ENCODE measurements at regions not wholly inside any gene's neighbourhood (a gene's known extent, or its start where the extent isn't known, plus 50 kb on each side); places are given as distances from the start of the nearest gene placed in this dataset.

DNA sequence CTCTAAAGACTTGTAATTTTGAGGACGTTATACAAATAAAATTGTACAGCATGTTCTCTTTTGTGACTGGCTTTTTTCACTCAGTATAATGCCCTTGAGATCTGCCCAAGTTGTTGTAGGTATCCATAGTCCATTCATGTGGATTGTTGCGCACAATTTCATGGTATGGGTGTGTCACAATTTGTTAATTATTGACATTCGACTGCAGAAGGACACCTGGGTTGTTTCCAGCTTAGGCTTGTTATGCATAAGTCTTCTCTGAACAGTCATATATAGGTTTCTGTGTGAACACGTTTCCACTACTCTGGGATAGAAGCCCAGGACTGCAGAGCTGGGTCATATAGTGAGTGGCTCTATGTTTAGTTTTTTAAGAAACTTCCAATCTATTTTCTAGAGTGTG, 800.8 kb upstream of the SALL3 start:
- TF ChIP-seq GABPA (IDR thresholded peaks at IDR 0.05; ENCODE audit: low read depth, low read length) (no peak), GABPA (CRISPR knock-in tag; IDR thresholded peaks at IDR 0.05; ENCODE audit: low read depth) (no peak), HMG20B (CRISPR knock-in tag; conservative IDR thresholded peaks at IDR 0.05) (no peak), POLR2A (IDR thresholded peaks at IDR 0.05; ENCODE audit: insufficient read depth in 1 of 2, low read depth in 2 of 2, low read length in 2 of 2) (no peak), NR3C1 (CRISPR knock-in tag; IDR thresholded peaks at IDR 0.05) (no peak), ZBTB7A (CRISPR knock-in tag; IDR thresholded peaks at IDR 0.05) (no peak), CBX5 (CRISPR knock-in tag; IDR thresholded peaks at IDR 0.05; ENCODE audit: borderline replicate concordance) (no peak), CHD4 (IDR thresholded peaks at IDR 0.05; ENCODE audit: borderline replicate concordance, low read length) (no peak), FOXM1 (CRISPR knock-in tag; IDR thresholded peaks at IDR 0.05) (no peak), LCORL (IDR thresholded peaks at IDR 0.05) (no peak), LCORL (CRISPR knock-in tag; IDR thresholded peaks at IDR 0.05) (no peak), NFE2L1 (CRISPR knock-in tag; IDR thresholded peaks at IDR 0.05; ENCODE audit: borderline replicate concordance) (no peak), POLR2AphosphoS2 (IDR thresholded peaks at IDR 0.05; ENCODE audit: low read depth, low read length) (no peak), FLYWCH1 (CRISPR knock-in tag; IDR thresholded peaks at IDR 0.05) (no peak)
- TF ChIP-seq, protein P1, sequence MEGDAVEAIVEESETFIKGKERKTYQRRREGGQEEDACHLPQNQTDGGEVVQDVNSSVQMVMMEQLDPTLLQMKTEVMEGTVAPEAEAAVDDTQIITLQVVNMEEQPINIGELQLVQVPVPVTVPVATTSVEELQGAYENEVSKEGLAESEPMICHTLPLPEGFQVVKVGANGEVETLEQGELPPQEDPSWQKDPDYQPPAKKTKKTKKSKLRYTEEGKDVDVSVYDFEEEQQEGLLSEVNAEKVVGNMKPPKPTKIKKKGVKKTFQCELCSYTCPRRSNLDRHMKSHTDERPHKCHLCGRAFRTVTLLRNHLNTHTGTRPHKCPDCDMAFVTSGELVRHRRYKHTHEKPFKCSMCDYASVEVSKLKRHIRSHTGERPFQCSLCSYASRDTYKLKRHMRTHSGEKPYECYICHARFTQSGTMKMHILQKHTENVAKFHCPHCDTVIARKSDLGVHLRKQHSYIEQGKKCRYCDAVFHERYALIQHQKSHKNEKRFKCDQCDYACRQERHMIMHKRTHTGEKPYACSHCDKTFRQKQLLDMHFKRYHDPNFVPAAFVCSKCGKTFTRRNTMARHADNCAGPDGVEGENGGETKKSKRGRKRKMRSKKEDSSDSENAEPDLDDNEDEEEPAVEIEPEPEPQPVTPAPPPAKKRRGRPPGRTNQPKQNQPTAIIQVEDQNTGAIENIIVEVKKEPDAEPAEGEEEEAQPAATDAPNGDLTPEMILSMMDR (CRISPR knock-in tag; IDR thresholded peaks at IDR 0.05): no peak
- TF ChIP-seq, protein P2, sequence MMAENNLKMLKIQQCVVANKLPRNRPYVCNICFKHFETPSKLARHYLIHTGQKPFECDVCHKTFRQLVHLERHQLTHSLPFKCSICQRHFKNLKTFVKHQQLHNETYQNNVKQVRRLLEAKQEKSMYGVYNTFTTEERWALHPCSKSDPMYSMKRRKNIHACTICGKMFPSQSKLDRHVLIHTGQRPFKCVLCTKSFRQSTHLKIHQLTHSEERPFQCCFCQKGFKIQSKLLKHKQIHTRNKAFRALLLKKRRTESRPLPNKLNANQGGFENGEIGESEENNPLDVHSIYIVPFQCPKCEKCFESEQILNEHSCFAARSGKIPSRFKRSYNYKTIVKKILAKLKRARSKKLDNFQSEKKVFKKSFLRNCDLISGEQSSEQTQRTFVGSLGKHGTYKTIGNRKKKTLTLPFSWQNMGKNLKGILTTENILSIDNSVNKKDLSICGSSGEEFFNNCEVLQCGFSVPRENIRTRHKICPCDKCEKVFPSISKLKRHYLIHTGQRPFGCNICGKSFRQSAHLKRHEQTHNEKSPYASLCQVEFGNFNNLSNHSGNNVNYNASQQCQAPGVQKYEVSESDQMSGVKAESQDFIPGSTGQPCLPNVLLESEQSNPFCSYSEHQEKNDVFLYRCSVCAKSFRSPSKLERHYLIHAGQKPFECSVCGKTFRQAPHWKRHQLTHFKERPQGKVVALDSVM (CRISPR knock-in tag; IDR thresholded peaks at IDR 0.05): no peak

Data from HepG2 (cell line).